ENCODE measurements at regions not wholly inside any gene's neighbourhood (a gene's known extent, or its start where the extent isn't known, plus 50 kb on each side); places are given as distances from the start of the nearest gene placed in this dataset.

- H3K4me1 ChIP-seq (ENCODE audit: control extremely low read depth in 1 of 4, control insufficient read depth in 4 of 4, insufficient read depth in 4 of 4, low read length in 3 of 4): peaks cover 0 to 7% (median 2%) of the 10 kb centered on the region in 4 experiments
- H3K9me3 ChIP-seq (ENCODE audit: control extremely low read depth in 1 of 5, control insufficient read depth in 4 of 5, insufficient read depth in 2 of 5, low read depth in 1 of 5, low read length in 4 of 5): peaks cover 0 to 17% (median 5%) of the 10 kb centered on the region in 5 experiments
- no CpG with 5 or more reads among the region's 2 CpGs for WGBS (ENCODE audit: insufficient coverage)
- ChIA-PET POLR2A (no interaction called here), CTCF (no interaction called here)
- H3K27ac ChIP-seq (ENCODE audit: insufficient read depth in 1 of 2, low read depth in 1 of 2, low read length in 2 of 2, poor library complexity in 1 of 2, severe bottlenecking in 2 of 2): no peak overlapping the region
- H3K36me3 ChIP-seq (ENCODE audit: control insufficient read depth in 4 of 4, insufficient read depth in 4 of 4, low read length in 3 of 4): no peaks in the 10 kb centered on the region
- H3K4me3 ChIP-seq (ENCODE audit: control insufficient read depth in 1 of 7, extremely low read depth in 1 of 7, insufficient read depth in 4 of 7, low read depth in 2 of 7, low read length in 6 of 7): no peak overlapping the region
- H3K27me3 ChIP-seq (replicated peaks in 2 of 5; ENCODE audit: control insufficient read depth in 4 of 5, insufficient read depth in 5 of 5, low read length in 4 of 5): no peaks in the 10 kb centered on the region
- DNase-seq: no peak
Measured at GRCh38 chr3:18058666-18059065, 316.2 kb upstream of the TBC1D5 start.

- ChIA-PET POLR2A (no interaction called here), CTCF (no interaction called here)
- no CpG with 5 or more reads among the region's 2 CpGs for WGBS (ENCODE audit: insufficient coverage)
Measured at GRCh38 chr3:18057471-18058091, 315.1 kb upstream of the TBC1D5 start.

GRCh38 chr3:18054625-18055024 is 312.2 kb upstream of the TBC1D5 start:
- no peaks in the 10 kb centered on the region for H3K27me3 ChIP-seq (replicated peaks in 2 of 5; ENCODE audit: control insufficient read depth in 4 of 5, insufficient read depth in 5 of 5, low read length in 4 of 5)
- WGBS (ENCODE audit: insufficient coverage): 100% methylated on average over 1 of the region's 1 CpG
- no peaks in the 10 kb centered on the region for H3K4me1 ChIP-seq (ENCODE audit: control extremely low read depth in 1 of 4, control insufficient read depth in 4 of 4, insufficient read depth in 4 of 4, low read length in 3 of 4)
- H3K4me3 ChIP-seq (ENCODE audit: control insufficient read depth in 1 of 7, extremely low read depth in 1 of 7, insufficient read depth in 4 of 7, low read depth in 2 of 7, low read length in 6 of 7): no peak overlapping the region
- no peaks in the 10 kb centered on the region for H3K36me3 ChIP-seq (ENCODE audit: control insufficient read depth in 4 of 4, insufficient read depth in 4 of 4, low read length in 3 of 4)
- POLR2A ChIA-PET: no interaction called here
- H3K27ac ChIP-seq (ENCODE audit: insufficient read depth in 1 of 2, low read depth in 1 of 2, low read length in 2 of 2, poor library complexity in 1 of 2, severe bottlenecking in 2 of 2): no peak overlapping the region
- CTCF ChIA-PET: no interaction called here
- DNase-seq: no peak
- H3K9me3 ChIP-seq (ENCODE audit: control extremely low read depth in 1 of 5, control insufficient read depth in 4 of 5, insufficient read depth in 2 of 5, low read depth in 1 of 5, low read length in 4 of 5): peaks cover 0 to 17% (median 4%) of the 10 kb centered on the region in 5 experiments

More at GRCh38 chr3:18057471-18058091, 315.1 kb upstream of the TBC1D5 start:
- no peak for DNase-seq
- Histone ChIP-seq H3K4me1 (ENCODE audit: control extremely low read depth in 1 of 4, control insufficient read depth in 4 of 4, insufficient read depth in 4 of 4, low read length in 3 of 4) (peaks cover 0 to 7% (median 2%) of the 10 kb centered on the region in 4 experiments), H3K4me3 (ENCODE audit: control insufficient read depth in 1 of 7, extremely low read depth in 1 of 7, insufficient read depth in 4 of 7, low read depth in 2 of 7, low read length in 6 of 7) (no peak overlapping the region), H3K27me3 (replicated peaks in 2 of 5; ENCODE audit: control insufficient read depth in 4 of 5, insufficient read depth in 5 of 5, low read length in 4 of 5) (no peaks in the 10 kb centered on the region), H3K27ac (ENCODE audit: insufficient read depth in 1 of 2, low read depth in 1 of 2, low read length in 2 of 2, poor library complexity in 1 of 2, severe bottlenecking in 2 of 2) (no peak overlapping the region), H3K9me3 (ENCODE audit: control extremely low read depth in 1 of 5, control insufficient read depth in 4 of 5, insufficient read depth in 2 of 5, low read depth in 1 of 5, low read length in 4 of 5) (peaks cover 0 to 17% (median 2%) of the 10 kb centered on the region in 5 experiments), H3K36me3 (ENCODE audit: control insufficient read depth in 4 of 4, insufficient read depth in 4 of 4, low read length in 3 of 4) (no peaks in the 10 kb centered on the region)

- Histone ChIP-seq H3K4me1 (ENCODE audit: control extremely low read depth in 1 of 4, control insufficient read depth in 4 of 4, insufficient read depth in 4 of 4, low read length in 3 of 4) (peaks cover 0 to 9% (median 4%) of the 10 kb centered on the region in 4 experiments), H3K36me3 (ENCODE audit: control insufficient read depth in 4 of 4, insufficient read depth in 4 of 4, low read length in 3 of 4) (no peaks in the 10 kb centered on the region), H3K27ac (ENCODE audit: insufficient read depth in 1 of 2, low read depth in 1 of 2, low read length in 2 of 2, poor library complexity in 1 of 2, severe bottlenecking in 2 of 2) (no peak overlapping the region), H3K4me3 (ENCODE audit: control insufficient read depth in 1 of 7, extremely low read depth in 1 of 7, insufficient read depth in 4 of 7, low read depth in 2 of 7, low read length in 6 of 7) (no peak overlapping the region), H3K9me3 (ENCODE audit: control extremely low read depth in 1 of 5, control insufficient read depth in 4 of 5, insufficient read depth in 2 of 5, low read depth in 1 of 5, low read length in 4 of 5) (peaks cover 0 to 17% (median 4%) of the 10 kb centered on the region in 5 experiments), H3K27me3 (replicated peaks in 2 of 5; ENCODE audit: control insufficient read depth in 4 of 5, insufficient read depth in 5 of 5, low read length in 4 of 5) (no peaks in the 10 kb centered on the region)
- 100% methylated on average over 3 of the region's 3 CpGs for WGBS (ENCODE audit: insufficient coverage)
- no peak for DNase-seq
- ChIA-PET CTCF (no interaction called here), POLR2A (no interaction called here)
Measured at GRCh38 chr3:18051306-18051705, 308.9 kb upstream of the TBC1D5 start.

GRCh38 chr3:18049096-18049495 is 306.7 kb upstream of the TBC1D5 start:
- H3K4me3 ChIP-seq (ENCODE audit: control insufficient read depth in 1 of 7, extremely low read depth in 1 of 7, insufficient read depth in 4 of 7, low read depth in 2 of 7, low read length in 6 of 7): no peak overlapping the region
- H3K27me3 ChIP-seq (replicated peaks in 2 of 5; ENCODE audit: control insufficient read depth in 4 of 5, insufficient read depth in 5 of 5, low read length in 4 of 5): no peaks in the 10 kb centered on the region
- H3K27ac ChIP-seq (ENCODE audit: insufficient read depth in 1 of 2, low read depth in 1 of 2, low read length in 2 of 2, poor library complexity in 1 of 2, severe bottlenecking in 2 of 2): no peak overlapping the region
- no CpG with 5 or more reads among the region's 4 CpGs for WGBS (ENCODE audit: insufficient coverage)
- ChIA-PET CTCF (interaction anchor here (0.8 to 1.7 kb wide), 3 partner anchors 13 to 26 kb away, joined by 3 to 5 read pairs (median 3); no protein-coding TSS in a partner anchor), POLR2A (no interaction called here)
- H3K36me3 ChIP-seq (ENCODE audit: control insufficient read depth in 4 of 4, insufficient read depth in 4 of 4, low read length in 3 of 4): no peaks in the 10 kb centered on the region
- peaks cover 0 to 15% (median 4%) of the 10 kb centered on the region in 4 experiments for H3K4me1 ChIP-seq (ENCODE audit: control extremely low read depth in 1 of 4, control insufficient read depth in 4 of 4, insufficient read depth in 4 of 4, low read length in 3 of 4)
- peaks cover 0 to 3% (median under 1%) of the 10 kb centered on the region in 5 experiments for H3K9me3 ChIP-seq (ENCODE audit: control extremely low read depth in 1 of 5, control insufficient read depth in 4 of 5, insufficient read depth in 2 of 5, low read depth in 1 of 5, low read length in 4 of 5)
- DNase-seq: no peak

GRCh38 chr3:18047052-18047451 is 304.6 kb upstream of the TBC1D5 start:
- no peak for DNase-seq

GRCh38 chr3:18046131-18046915 is 303.9 kb upstream of the TBC1D5 start:
- Histone ChIP-seq H3K36me3 (ENCODE audit: control insufficient read depth in 4 of 4, insufficient read depth in 4 of 4, low read length in 3 of 4) (no peaks in the 10 kb centered on the region), H3K27me3 (replicated peaks in 2 of 5; ENCODE audit: control insufficient read depth in 4 of 5, insufficient read depth in 5 of 5, low read length in 4 of 5) (no peaks in the 10 kb centered on the region), H3K4me3 (ENCODE audit: control insufficient read depth in 1 of 7, extremely low read depth in 1 of 7, insufficient read depth in 4 of 7, low read depth in 2 of 7, low read length in 6 of 7) (no peak overlapping the region), H3K4me1 (ENCODE audit: control extremely low read depth in 1 of 4, control insufficient read depth in 4 of 4, insufficient read depth in 4 of 4, low read length in 3 of 4) (peaks cover 0 to 15% (median 4%) of the 10 kb centered on the region in 4 experiments), H3K27ac (ENCODE audit: insufficient read depth in 1 of 2, low read depth in 1 of 2, low read length in 2 of 2, poor library complexity in 1 of 2, severe bottlenecking in 2 of 2) (no peak overlapping the region), H3K9me3 (ENCODE audit: control extremely low read depth in 1 of 5, control insufficient read depth in 4 of 5, insufficient read depth in 2 of 5, low read depth in 1 of 5, low read length in 4 of 5) (peaks cover 0 to 3% (median 0%) of the 10 kb centered on the region in 5 experiments)
- ChIA-PET POLR2A (no interaction called here), CTCF (interaction anchor here (0.7 kb wide), 1 partner anchor 40 kb away, joined by 3 read pairs; no protein-coding TSS in a partner anchor)
- peak in 2 of 3 donors; percentile 35 to 44 for DNase-seq
- 92% methylated on average over 2 of the region's 4 CpGs for WGBS (ENCODE audit: insufficient coverage)

More at GRCh38 chr3:18047052-18047451, 304.6 kb upstream of the TBC1D5 start:
- WGBS (ENCODE audit: insufficient coverage): 95% methylated on average over 2 of the region's 2 CpGs
- no peaks in the 10 kb centered on the region for H3K36me3 ChIP-seq (ENCODE audit: control insufficient read depth in 4 of 4, insufficient read depth in 4 of 4, low read length in 3 of 4)
- no peak overlapping the region for H3K27ac ChIP-seq (ENCODE audit: insufficient read depth in 1 of 2, low read depth in 1 of 2, low read length in 2 of 2, poor library complexity in 1 of 2, severe bottlenecking in 2 of 2)
- peaks cover 0 to 15% (median 4%) of the 10 kb centered on the region in 4 experiments for H3K4me1 ChIP-seq (ENCODE audit: control extremely low read depth in 1 of 4, control insufficient read depth in 4 of 4, insufficient read depth in 4 of 4, low read length in 3 of 4)
- H3K9me3 ChIP-seq (ENCODE audit: control extremely low read depth in 1 of 5, control insufficient read depth in 4 of 5, insufficient read depth in 2 of 5, low read depth in 1 of 5, low read length in 4 of 5): peaks cover 0 to 3% (median 0%) of the 10 kb centered on the region in 5 experiments
- no peaks in the 10 kb centered on the region for H3K27me3 ChIP-seq (replicated peaks in 2 of 5; ENCODE audit: control insufficient read depth in 4 of 5, insufficient read depth in 5 of 5, low read length in 4 of 5)
- ChIA-PET POLR2A (no interaction called here), CTCF (no interaction called here)
- no peak overlapping the region for H3K4me3 ChIP-seq (ENCODE audit: control insufficient read depth in 1 of 7, extremely low read depth in 1 of 7, insufficient read depth in 4 of 7, low read depth in 2 of 7, low read length in 6 of 7)

All from common myeloid progenitor, CD34-positive (primary cell).